ENCODE measurements at regions not wholly inside any gene's neighbourhood (a gene's known extent, or its start where the extent isn't known, plus 50 kb on each side); places are given as distances from the start of the nearest gene placed in this dataset.

DNA sequence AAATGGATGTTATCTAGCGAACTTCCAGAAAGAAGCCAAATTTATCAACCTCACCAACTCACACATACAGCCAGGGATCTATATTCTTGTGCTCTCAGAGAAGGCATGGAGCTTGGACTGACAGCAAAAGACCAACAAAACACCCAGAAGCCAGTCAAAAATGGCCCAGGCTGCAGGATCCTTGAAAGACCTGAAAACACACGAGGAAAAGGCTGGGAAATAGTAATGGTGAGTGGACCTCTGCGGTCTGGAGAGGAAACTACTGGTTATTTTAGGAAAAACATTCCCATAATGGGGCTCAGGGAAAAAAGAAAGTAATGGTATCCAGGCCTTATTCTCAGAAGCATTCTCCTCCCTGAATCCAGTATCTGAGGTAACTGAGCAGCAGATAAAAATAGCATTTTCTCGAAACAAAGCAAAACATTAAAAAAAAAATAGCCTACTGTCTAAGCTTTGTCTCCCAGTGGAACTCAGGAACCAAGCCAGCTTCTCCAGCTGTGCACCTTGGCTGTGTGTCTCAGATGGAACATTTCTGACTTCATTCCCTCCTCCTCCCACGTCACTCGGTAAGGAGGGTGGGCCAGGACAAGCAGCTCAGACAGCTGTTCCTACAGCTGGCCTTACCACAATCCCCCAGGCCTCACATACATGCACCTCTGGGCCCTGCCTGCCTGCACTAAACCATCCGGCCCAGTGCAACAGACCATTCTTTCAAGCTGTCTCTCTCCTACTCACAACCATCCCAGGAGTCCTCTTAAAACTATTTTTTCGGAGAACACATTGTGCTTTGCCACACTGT, 249.9 kb downstream of the DAD1 start:
- TF ChIP-seq CTCF (conservative IDR thresholded peaks at IDR 0.05) (no peak), EZH2 (IDR thresholded peaks at IDR 0.05; ENCODE audit: low read depth) (no peak)

Data from PC-9 (cell line).